Thyroid gland (tissue), 4 donors: ENCODE measurements at regions not wholly inside any gene's neighbourhood (a gene's known extent, or its start where the extent isn't known, plus 50 kb on each side); places are given as distances from the start of the nearest gene placed in this dataset.

ENCODE experiments used
- POLR2A ChIP-seq, 2 donors: fragments of 450-650 bp; IDR thresholded peaks; one replicate each; pipeline ENCODE4 v1.6.1; 2017; ENCODE audit warnings: antibody characterized with exemption in 2 of 2, mild to moderate bottlenecking in 2 of 2, moderate library complexity in 1 of 2
- TF ChIP-seq, protein P1 (sequence below), 6 experiments: fragments of 200-600 bp in 3 of 6; fragments of 450-650 bp in 3 of 6; sonication (generic) in 3 of 6; IDR thresholded peaks; one replicate each; pipeline ENCODE4 v1.5.1; 2016 to 2019; ENCODE audit warnings: antibody characterized with exemption in 6 of 6, mild to moderate bottlenecking in 2 of 6, inconsistent platforms in 1 of 6, moderate library complexity in 1 of 6

DNA sequence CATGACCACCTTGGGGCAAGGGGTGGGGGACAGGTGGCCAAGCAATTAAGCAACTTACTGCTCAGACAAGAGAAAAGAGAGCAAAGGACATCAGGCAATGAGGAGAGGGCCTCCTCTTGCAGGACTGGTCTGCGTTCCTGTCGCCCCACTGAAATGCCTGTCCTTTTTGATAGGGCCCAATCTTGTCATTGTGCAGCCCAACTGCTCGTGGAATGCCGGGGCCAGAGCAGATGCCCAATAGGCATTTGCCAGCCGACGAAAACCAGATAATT, 104.5 kb upstream of the SH3BP4 start:
- TF ChIP-seq, protein P1, sequence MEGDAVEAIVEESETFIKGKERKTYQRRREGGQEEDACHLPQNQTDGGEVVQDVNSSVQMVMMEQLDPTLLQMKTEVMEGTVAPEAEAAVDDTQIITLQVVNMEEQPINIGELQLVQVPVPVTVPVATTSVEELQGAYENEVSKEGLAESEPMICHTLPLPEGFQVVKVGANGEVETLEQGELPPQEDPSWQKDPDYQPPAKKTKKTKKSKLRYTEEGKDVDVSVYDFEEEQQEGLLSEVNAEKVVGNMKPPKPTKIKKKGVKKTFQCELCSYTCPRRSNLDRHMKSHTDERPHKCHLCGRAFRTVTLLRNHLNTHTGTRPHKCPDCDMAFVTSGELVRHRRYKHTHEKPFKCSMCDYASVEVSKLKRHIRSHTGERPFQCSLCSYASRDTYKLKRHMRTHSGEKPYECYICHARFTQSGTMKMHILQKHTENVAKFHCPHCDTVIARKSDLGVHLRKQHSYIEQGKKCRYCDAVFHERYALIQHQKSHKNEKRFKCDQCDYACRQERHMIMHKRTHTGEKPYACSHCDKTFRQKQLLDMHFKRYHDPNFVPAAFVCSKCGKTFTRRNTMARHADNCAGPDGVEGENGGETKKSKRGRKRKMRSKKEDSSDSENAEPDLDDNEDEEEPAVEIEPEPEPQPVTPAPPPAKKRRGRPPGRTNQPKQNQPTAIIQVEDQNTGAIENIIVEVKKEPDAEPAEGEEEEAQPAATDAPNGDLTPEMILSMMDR (IDR thresholded peaks at IDR 0.05): no peak
- TF ChIP-seq POLR2A (IDR thresholded peaks at IDR 0.05): no peak
